Right ventricle myocardium superior (tissue), 1 donor: ENCODE measurements at regions not wholly inside any gene's neighbourhood (a gene's known extent, or its start where the extent isn't known, plus 50 kb on each side); places are given as distances from the start of the nearest gene placed in this dataset.
"Not testable (repeated sequence)": the region's sequence is repeated elsewhere in the genome, so short reads cannot be mapped to it uniquely, and the experiment has no call there.

Experiments used
- ATAC-seq: fragments of 200-7000 bp; cut with Tn5 transposase; one replicate; pipeline ENCODE4 v1.9.1; 2020; ENCODE audit warnings: mild to moderate bottlenecking; ENCODE audit not compliant: poor library complexity
- DNase-seq: peaks from one replicate; pipeline ENCODE4 v3.0.0-alpha.2; 2020
- intact Hi-C: fragments of 100-400 bp; cut with DNase I; formaldehyde crosslinking; loops from one replicate; pipeline ENCODE4 v1.11.2; 2022
- donor health status: DM: no; HTN: yes; CAD: no; lungs with severe emphysema.

DNA sequence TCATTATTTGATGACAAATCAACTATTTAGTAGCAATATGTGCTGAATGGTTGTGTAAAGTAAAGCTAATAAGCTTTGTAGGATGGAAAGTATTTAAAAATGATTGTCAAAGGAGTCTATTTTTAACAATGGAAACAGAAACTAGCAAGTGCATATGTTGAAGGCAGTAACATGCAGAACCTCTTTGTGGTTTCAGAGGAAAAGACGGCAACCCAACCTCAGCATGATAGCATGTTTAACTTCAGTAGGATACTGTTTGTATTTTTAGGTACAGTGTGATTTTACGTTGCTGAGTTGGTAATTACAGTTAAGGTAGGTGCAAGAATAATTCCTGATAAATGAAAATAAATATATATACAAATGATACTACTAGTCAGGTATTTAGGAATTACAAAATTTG, 289.7 kb downstream of the RBMY1J start:
- intact Hi-C loops, ATAC-seq, DNase-seq: not testable (repeated sequence)

DNA sequence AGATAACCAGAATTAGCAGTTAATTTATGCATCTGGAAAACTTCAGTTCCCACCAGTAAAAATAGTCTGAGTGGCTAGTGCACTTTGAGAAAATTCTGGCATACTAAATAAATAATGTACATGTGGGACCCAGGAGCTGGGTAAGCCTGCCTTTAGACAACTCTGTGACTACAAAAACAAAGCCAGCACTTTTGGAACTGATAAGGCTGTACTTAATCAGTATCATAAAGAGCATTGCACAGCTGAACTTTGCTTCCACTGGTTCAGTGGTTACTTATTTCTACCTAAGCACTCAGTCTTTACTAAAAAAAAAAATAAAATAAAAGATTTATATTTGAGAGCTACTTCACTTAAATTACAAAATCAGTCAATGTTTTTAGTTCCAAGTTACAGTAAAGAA, 256.3 kb upstream of the BPY2 start:
- peak; percentile 68 for ATAC-seq
- intact Hi-C loops = no loop called here
- DNase-seq = no peak

DNA sequence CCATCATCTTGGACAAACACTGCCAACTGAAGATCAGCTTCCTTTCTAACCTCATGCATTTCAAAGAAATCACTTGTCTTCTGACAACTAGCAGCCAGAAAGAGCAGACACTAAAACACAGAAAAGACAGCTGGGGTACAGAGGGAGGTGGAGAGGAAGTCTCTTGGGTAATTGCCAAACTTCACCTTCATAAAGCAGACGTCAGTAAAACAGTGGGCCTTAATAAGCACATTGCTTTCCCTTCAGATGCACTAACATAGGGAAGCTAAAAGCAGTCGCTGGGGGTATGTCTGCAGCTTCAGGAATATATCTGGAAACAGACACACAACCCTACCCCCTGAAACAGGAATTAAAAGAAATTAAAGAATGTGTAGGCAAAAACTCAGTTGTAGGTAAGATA, 252.2 kb upstream of the BPY2 start:
- DNase-seq, ATAC-seq, intact Hi-C loops: not testable (repeated sequence)
